Natural killer cell (primary cell): ENCODE measurements at regions not wholly inside any gene's neighbourhood (a gene's known extent, or its start where the extent isn't known, plus 50 kb on each side); places are given as distances from the start of the nearest gene placed in this dataset.

Experiments
- ATAC-seq, 3 donors: fragments of 150-1000 bp in 2 of 3; fragments of 200-7000 bp in 1 of 3; cut with Tn5 transposase; 1 replicate in 1 of 3; 2 replicates in 2 of 3; pipeline ENCODE4 v1.10.0; 2021; ENCODE audit warnings: mild to moderate bottlenecking in 2 of 3, moderate library complexity in 2 of 3
- DNase-seq, 2 donors: peaks; one replicate each; pipeline versions ENCODE4 v3.0.0 to v3.0.0-alpha.2; 2013 to 2021; ENCODE audit warnings: mixed read lengths in 1 of 2
- H3K27ac ChIP-seq: one replicate; pipeline ENCODE4 v1.5.1; 2013; ENCODE audit warnings: mild to moderate bottlenecking, low read length
- H3K27me3 ChIP-seq: one replicate; pipeline ENCODE4 v1.6.1; 2013; ENCODE audit warnings: low read length; ENCODE audit not compliant: control insufficient read depth, insufficient read depth
- H3K36me3 ChIP-seq: one replicate; pipeline ENCODE4 v1.6.1; 2013; ENCODE audit warnings: low read length; ENCODE audit not compliant: control insufficient read depth, insufficient read depth
- H3K4me1 ChIP-seq: one replicate; pipeline ENCODE4 v1.6.1; 2013; ENCODE audit warnings: low read length; ENCODE audit not compliant: control insufficient read depth, insufficient read depth
- H3K4me3 ChIP-seq: one replicate; pipeline ENCODE4 v1.5.1; 2013; ENCODE audit warnings: low read length
- H3K9me3 ChIP-seq: one replicate; pipeline ENCODE4 v1.6.1; 2013; ENCODE audit warnings: low read length; ENCODE audit not compliant: control insufficient read depth, insufficient read depth
- H3K27ac Mint-ChIP-seq, 2 donors: one replicate each; pipeline ENCODE4 v1.8.0; 2022; ENCODE audit warnings: mild to moderate bottlenecking in 2 of 2, mixed read lengths in 2 of 2, moderate library complexity in 1 of 2
- H3K27me3 Mint-ChIP-seq, 2 donors: one replicate each; pipeline ENCODE4 v1.8.0; 2022; ENCODE audit warnings: low read depth in 2 of 2, mixed read lengths in 2 of 2
- H3K36me3 Mint-ChIP-seq: one replicate; pipeline ENCODE4 v1.8.0; 2022; ENCODE audit warnings: mixed read lengths
- H3K4me1 Mint-ChIP-seq, 2 donors: one replicate each; pipeline ENCODE4 v1.8.0; 2022; ENCODE audit warnings: mixed read lengths in 2 of 2
- H3K4me3 Mint-ChIP-seq: one replicate; pipeline ENCODE4 v1.8.0; 2022; ENCODE audit warnings: mild to moderate bottlenecking, moderate library complexity, mixed read lengths
- H3K9me3 Mint-ChIP-seq, 2 donors: one replicate each; pipeline ENCODE4 v1.8.0; 2022; ENCODE audit warnings: mixed read lengths in 2 of 2
- CTCF ChIP-seq: fragments of 200-600 bp; IDR thresholded peaks from one replicate; pipeline ENCODE4 v1.8.0; 2022; ENCODE audit warnings: antibody characterized with exemption
- WGBS: methylation state at CpG from one replicate; pipeline ENCODE4 v1.1.7; 2013; ENCODE audit warnings: missing lambda C conversion rate; ENCODE audit not compliant: insufficient coverage; 5-methylcytosine and 5-hydroxymethylcytosine counted together
- intact Hi-C: fragments of 100-400 bp; cut with micrococcal nuclease; formaldehyde crosslinking; loops from one replicate; pipeline ENCODE4 v1.14.2; 2022

- Mint-ChIP-seq H3K27ac (no peak overlapping the region), H3K9me3 (peaks cover 0 to 2% of the 10 kb centered on the region in 2 donors), H3K27me3 (no peaks in the 10 kb centered on the region), H3K4me3 (no peak overlapping the region), H3K36me3 (no peaks in the 10 kb centered on the region), H3K4me1 (no peaks in the 10 kb centered on the region)
- TF ChIP-seq CTCF = no peak
- H3K27me3 ChIP-seq = no peaks in the 10 kb centered on the region
- H3K36me3 ChIP-seq = no peaks in the 10 kb centered on the region
- H3K27ac ChIP-seq = no peak overlapping the region
- H3K4me1 ChIP-seq = no peaks in the 10 kb centered on the region
- H3K9me3 ChIP-seq = peaks cover 3% of the 10 kb centered on the region
- DNase-seq = no peak
- intact Hi-C loops = no loop called here
- WGBS = 93% methylated on average over 2 of the region's 3 CpGs
- no peak for ATAC-seq
- no peak overlapping the region for H3K4me3 ChIP-seq
Observed at GRCh38 chr11:37929100-37929653, 1331.1 kb upstream of the RAG2 start.

DNA sequence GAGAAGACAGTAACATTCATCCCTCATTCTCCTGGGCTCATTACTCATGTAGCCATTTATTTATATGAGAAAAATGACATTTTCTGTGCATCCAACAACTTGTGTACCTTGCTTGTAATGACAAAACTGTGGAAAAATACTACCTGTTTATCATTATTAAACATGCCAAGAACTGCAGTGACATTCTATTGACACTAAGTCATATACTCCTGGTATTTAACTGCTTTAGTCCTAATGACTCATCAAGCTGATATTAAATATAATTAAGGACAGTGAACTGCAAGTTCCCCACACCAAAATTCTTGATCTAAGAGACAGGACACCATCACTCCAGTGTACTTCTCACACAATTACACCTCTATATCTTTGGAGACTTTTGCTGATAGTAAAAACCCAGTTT lies 1328.7 kb upstream of the RAG2 start:
- no peak for TF ChIP-seq CTCF

DNA sequence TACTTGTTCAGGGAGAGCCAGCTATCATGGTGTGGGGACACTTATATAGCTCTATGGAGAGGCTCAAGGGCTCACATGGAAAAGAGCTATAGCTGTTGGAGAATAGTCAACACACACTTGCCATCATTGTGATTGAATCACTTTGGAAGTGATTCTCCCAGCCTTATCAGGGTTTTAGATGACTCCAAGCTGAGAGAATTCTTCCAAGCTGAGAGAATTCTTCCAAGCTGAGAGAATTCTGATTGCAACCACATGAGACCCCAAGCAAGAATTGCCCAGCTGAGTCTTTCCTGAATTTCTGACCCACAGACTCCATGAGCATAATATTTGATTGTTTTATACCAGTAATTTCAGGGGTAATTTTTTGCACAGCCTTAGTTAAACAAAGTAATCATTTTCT lies 1318.3 kb upstream of the RAG2 start:
- no peaks in the 10 kb centered on the region for H3K27me3 Mint-ChIP-seq
- H3K4me3 Mint-ChIP-seq = no peak overlapping the region
- H3K4me3 ChIP-seq = no peak overlapping the region
- H3K27ac ChIP-seq = no peak overlapping the region
- no peak for TF ChIP-seq CTCF
- H3K9me3 Mint-ChIP-seq = no peaks in the 10 kb centered on the region
- ATAC-seq (no peak), DNase-seq (no peak)
- H3K4me1 ChIP-seq = no peaks in the 10 kb centered on the region
- no peaks in the 10 kb centered on the region for H3K4me1 Mint-ChIP-seq
- no peaks in the 10 kb centered on the region for H3K36me3 Mint-ChIP-seq
- H3K9me3 ChIP-seq = no peaks in the 10 kb centered on the region
- no peak overlapping the region for H3K27ac Mint-ChIP-seq
- no peaks in the 10 kb centered on the region for H3K36me3 ChIP-seq
- H3K27me3 ChIP-seq = no peaks in the 10 kb centered on the region
- intact Hi-C loops = no loop called here

More for the DNA sequence above, 1328.7 kb upstream of the RAG2 start:
- intact Hi-C loops = no loop called here
- Mint-ChIP-seq H3K27ac (no peak overlapping the region), H3K36me3 (no peaks in the 10 kb centered on the region), H3K4me1 (no peaks in the 10 kb centered on the region), H3K9me3 (peaks cover 0 to 2% of the 10 kb centered on the region in 2 donors), H3K27me3 (no peaks in the 10 kb centered on the region), H3K4me3 (no peak overlapping the region)
- Histone ChIP-seq H3K9me3 (no peaks in the 10 kb centered on the region), H3K36me3 (no peaks in the 10 kb centered on the region), H3K4me1 (no peaks in the 10 kb centered on the region), H3K27ac (no peak overlapping the region), H3K27me3 (no peaks in the 10 kb centered on the region), H3K4me3 (no peak overlapping the region)
- DNase-seq (no peak), ATAC-seq (no peak)

- no peaks in the 10 kb centered on the region for H3K27me3 ChIP-seq
- H3K27ac ChIP-seq = no peak overlapping the region
- H3K9me3 ChIP-seq = no peaks in the 10 kb centered on the region
- TF ChIP-seq CTCF = no peak
- H3K36me3 ChIP-seq = no peaks in the 10 kb centered on the region
- H3K27me3 Mint-ChIP-seq = no peaks in the 10 kb centered on the region
- H3K4me1 ChIP-seq = no peaks in the 10 kb centered on the region
- H3K36me3 Mint-ChIP-seq = no peaks in the 10 kb centered on the region
- H3K4me1 Mint-ChIP-seq = no peaks in the 10 kb centered on the region
- peaks cover 0 to 3% of the 10 kb centered on the region in 2 donors for H3K9me3 Mint-ChIP-seq
- DNase-seq (no peak), ATAC-seq (no peak)
- WGBS = 100% methylated on average over 1 of the region's 1 CpG
- no peak overlapping the region for H3K4me3 Mint-ChIP-seq
- no peak overlapping the region for H3K4me3 ChIP-seq
- H3K27ac Mint-ChIP-seq = no peak overlapping the region
- intact Hi-C loops = no loop called here
Observed at GRCh38 chr11:37914859-37915258, 1316.8 kb upstream of the RAG2 start.
